A172 (cell line): ENCODE measurements at regions not wholly inside any gene's neighbourhood (a gene's known extent, or its start where the extent isn't known, plus 50 kb on each side); places are given as distances from the start of the nearest gene placed in this dataset.
A peak's percentile ranks its signal among the peaks of the same experiment; 100 is the strongest.
"Not testable (repeated sequence)": the region's sequence is repeated elsewhere in the genome, so short reads cannot be mapped to it uniquely, and the experiment has no call there.

ENCODE experiments used
- DNase-seq: peaks from one replicate; pipeline ENCODE4 v3.0.0-alpha.2; 2015; ENCODE audit warnings: low spot score

DNA sequence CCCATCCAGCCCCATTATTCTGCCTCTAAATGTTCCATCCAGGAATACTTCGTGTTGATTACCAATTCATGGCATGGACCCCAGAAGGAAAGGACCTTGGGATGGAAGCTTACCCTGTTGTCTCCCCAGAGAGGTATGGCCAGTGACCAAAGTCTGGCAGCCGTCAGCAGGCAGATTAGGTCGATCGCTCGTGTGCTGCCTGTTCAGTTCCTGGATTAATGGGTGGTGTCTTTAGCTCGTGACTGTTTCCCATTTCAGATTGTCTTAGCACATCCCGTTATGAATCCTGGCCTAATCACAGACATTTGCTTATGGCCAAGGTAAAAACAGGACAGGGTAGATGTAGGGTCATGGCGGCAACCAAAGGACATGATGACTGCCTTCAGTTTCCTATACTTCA, 122.9 kb upstream of the NTF3 start:
- no peak for DNase-seq

DNA sequence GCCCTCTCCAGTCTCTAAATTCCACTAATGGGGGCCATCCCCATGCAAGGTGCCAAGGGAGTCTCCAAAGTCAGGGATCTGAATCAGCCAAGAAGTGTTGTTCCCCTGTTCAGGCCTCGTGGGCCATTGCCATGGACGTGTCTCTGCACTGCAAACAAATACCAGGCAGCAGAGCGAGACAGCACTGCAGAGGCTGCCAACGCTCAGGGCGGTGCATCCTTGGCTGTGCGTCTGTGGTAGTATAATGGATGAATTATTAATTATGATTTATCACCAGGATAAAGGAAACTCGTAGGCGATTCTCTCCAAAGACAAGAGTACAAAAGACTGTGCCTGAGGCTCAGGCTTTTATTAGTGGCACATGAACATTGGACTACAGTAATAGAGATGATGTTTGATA, 122.3 kb upstream of the NTF3 start:
- no peak for DNase-seq

DNA sequence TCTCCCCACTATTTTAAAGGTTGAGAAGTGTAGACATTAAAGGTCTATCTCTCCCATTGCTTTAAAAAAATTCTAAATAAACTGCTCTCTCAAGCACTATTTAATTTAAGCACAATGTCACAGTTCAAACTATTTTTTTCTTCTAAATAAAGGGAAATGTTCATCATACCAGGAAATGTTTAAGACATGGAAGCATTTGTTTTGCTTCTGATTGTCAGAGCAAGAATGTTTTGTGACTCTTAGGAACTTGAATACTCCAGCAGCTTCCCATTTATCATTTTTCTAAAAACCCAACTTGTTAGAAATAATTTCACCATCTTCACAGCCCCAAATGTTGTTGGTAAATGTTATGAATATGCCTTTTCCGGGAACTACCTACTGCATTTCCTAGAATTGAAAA, 121.8 kb upstream of the NTF3 start:
- no peak for DNase-seq

DNA sequence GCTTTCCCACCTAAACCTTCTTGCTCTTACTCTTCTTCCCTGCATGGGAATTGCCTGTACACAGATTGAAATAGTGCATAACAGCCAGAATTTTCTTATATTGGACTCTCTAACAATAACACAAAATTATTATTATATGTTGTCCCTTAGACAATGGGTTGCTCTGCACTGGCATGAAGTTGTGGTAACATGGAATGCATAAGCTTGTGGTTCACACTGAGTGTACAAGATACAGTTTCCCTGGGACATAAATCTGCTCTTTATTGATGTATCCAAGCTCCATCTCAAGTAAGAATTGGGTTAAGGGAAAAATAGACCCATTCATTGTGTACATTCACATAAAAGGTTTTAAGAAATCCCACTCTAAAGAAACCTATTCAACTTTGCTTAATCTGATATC, 114.4 kb upstream of the NTF3 start:
- no peak for DNase-seq

DNA sequence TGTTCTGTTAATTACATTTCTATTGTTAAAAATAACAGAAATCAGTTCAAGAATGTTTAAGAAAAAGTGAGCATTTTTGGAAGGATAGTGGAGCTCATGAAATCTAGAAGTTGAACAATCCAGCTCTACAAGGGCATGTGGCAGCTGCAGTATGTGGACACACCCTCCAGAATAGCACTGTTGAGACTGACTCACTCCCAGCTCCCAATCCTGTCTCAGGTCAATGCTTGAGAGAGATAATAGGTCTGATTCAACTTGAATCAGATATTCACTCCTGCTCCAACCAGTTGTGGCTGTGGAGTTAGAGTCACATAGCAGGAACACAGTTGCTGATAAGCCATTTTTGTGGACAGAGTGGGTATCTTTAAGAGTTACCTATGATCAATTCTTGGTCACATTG, 113.0 kb upstream of the NTF3 start:
- DNase-seq = peak; percentile 80

DNA sequence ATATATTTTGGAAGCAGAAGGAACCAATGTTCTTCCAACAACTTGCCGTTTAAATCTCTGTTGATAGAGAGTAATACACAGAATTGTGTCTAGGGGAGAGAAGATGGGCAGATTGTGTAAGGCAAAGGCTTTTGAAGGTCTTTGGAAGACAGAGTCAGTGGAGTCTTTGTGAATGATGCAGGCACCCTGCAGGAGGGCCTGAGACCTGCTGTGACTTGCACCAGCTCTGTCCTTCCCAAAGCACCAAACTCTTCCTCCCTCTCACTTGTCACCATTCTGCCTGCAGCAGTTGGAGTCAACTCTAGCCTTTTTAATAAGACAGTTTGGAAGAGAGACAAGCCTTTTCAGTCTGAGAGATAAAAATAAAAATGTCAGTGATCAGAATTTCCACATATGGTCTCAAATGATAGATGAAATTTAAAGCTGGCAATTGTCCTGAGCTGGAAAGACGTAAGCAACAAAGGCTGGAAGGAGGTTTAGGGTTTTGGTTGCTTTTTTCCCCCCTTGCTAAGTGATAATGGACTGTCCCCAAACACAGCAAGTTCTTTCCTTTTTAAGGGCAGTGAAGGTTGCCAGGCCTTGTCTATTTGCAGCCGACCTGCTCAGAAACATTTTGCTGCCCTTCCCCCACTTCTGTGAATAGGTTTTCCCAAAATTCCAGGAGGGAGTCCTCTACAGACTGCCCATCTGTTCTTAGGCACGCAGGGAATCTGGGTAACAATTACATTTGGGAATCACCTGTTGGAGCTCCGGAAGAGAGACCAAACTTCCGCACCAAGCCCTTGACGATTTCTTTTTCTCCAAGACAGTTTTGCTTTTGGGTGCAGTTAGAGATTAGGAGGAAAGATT, 103.0 kb upstream of the NTF3 start:
- no peak for DNase-seq

DNA sequence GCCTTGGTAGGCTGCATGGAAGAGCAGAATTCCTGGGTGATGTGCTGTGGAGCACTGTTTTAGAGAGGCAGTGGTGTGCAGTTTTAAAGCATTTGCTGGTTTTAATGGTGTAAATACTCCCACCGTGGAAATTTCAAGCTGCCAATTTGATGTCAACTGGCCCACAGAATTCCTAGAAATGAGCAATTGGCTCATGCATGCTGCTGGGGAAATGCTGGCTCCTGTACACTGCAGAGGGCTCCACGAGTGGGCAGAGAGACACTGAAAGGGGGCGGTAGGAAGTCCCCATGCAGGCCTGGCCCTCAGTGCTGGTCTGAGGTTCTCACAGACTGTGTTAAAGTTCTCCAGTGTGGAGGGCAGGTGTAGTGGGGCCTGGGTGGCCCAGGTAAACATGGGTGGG, 99.4 kb upstream of the NTF3 start:
- no peak for DNase-seq

DNA sequence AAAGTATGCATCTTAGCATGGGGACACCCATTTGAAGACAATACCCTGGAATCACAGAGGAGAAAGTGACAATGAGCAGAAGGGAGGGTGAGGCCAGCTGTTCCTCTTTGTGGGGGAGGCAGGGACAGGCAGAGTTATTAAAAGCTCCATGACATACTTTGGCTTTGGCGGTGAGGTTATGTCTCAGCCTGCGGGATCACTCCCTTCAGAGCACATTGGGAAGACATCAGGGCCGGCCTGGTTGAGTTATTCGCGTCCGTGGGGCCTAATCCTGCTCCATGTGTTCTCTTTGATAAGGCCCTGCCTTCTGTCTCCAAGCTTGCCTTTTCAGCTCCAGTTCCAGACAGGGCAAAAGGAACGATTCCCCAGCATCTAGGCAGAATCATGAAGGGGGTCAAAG, 98.8 kb upstream of the NTF3 start:
- no peak for DNase-seq

DNA sequence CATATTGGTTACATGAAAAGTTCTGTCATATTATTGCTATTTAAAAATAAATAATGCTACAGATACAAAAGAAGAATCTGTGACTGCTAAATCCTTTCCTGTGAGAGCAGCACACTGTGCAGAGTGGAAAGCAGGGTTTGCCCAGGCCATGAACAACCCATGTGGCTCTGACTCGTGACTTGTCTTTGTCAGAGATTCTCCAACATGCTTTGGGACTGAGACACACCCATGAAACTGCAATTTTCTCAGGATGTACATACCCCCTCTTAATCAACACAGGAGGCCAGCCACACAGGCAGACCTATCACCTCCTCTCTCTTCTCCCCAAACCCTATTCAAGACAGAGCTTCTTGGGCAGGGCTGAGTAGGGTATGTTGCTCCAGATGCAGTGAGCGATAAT, 96.8 kb upstream of the NTF3 start:
- DNase-seq = peak; percentile 16

DNA sequence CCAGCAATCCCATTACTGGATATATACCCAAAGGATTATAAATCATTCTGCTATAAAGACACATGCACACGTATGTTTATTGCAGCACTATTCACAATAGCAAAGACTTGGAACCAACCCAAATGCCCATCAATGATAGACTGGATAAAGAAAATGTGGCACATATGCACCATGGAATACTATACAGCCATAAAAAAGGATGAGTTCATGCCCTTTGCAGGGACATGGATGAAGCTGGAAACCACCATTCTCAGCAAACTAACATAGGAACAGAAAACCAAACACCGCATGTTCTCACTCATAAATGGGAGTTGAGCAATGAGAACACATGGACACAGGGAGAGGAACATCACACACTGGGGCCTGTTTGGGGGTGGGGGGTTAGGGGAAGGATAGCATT, 90.8 kb upstream of the NTF3 start:
- not testable (repeated sequence) for DNase-seq

DNA sequence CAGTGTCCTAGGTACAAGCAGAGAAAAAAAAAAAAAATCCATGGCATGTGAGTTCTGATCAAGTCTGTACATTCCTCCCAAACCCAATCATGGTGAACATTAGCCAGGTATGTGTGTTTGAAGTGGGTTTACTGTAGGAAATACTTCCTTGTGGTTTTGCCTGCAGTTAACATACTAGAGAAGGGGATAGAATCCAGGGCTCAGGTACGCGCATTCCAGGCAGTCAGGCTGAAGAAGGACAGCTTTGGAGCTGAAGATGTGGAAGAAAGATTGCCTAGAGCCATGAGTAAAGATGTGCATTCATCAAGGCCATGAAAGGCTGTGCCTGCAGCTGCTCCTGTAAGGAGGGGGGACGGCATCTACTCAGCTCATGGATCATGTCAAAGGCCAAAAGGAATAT, 88.2 kb upstream of the NTF3 start:
- DNase-seq = no peak

DNA sequence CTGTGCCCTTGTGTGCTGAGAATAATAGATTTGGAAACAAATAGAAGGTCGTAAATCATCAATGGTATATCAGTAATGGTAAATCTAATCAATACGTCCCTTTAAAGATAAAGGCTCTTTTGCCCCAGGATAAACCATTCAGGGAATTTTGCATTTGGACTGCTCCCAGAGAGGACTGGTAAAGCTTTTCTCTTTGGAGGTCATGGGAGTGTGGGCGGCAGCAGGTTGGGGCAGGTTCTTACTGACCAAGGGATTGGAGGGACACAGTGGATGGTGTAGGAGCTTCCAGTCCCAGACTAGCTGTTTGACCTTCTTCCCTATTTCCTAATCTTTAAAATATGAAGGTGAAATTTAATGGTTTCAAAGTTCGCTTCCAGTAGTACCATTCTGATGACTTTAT, 87.8 kb upstream of the NTF3 start:
- no peak for DNase-seq

DNA sequence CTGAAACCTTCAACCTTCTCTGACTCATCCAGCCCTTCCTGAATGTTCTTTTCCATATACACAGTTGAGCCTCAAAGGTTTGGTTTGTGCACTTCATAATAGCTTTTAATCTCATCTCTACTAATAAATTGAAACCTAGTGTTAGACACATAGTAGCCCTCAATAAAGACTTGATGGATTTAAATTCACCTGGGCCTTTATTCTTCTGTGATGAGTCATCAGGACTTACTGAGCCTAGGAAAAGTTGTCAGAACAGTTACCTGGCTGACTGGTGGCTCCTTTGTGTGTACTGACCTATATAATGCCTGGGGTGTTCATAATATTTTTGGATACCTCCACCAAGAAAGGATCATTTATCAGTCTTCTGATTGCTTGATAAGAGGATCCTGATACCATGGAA, 86.4 kb upstream of the NTF3 start:
- DNase-seq = no peak

DNA sequence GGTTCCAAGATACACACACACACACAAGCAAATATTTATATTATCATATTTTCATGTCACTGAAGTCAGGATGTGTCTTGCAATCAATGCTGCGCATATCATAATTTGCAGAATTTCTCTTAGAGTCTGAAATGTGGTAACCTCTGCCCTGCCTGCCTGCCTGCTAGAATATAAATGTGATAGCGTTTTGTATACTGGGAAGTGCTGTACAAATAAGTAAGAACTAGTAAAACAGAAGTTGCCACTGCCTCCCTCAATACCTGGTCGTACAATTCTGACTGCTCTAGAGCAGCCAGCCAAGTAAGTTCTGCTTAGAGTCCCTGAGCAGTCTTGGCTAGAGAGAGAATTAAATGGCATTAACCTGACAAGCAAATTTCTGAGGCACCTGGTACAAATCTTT, 83.9 kb upstream of the NTF3 start:
- no peak for DNase-seq

DNA sequence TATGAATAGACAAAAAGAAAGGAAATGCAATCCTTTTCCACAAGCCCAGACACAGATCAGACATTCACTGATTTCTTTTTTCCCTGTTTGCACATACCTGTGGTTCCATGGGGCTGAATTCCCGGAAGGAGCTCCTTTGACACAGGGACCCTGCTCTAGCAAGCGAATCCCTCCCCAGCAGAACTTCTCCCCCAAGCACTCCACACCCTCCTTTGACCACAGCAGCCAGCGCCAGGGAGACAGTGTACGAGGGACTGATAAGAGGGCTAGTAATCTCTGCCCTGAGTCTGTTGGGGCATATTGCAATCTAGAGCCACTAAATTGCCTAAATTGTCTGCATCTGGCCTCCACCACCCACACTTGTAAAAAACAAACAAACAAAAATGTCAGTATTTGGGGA, 83.4 kb upstream of the NTF3 start:
- no peak for DNase-seq

DNA sequence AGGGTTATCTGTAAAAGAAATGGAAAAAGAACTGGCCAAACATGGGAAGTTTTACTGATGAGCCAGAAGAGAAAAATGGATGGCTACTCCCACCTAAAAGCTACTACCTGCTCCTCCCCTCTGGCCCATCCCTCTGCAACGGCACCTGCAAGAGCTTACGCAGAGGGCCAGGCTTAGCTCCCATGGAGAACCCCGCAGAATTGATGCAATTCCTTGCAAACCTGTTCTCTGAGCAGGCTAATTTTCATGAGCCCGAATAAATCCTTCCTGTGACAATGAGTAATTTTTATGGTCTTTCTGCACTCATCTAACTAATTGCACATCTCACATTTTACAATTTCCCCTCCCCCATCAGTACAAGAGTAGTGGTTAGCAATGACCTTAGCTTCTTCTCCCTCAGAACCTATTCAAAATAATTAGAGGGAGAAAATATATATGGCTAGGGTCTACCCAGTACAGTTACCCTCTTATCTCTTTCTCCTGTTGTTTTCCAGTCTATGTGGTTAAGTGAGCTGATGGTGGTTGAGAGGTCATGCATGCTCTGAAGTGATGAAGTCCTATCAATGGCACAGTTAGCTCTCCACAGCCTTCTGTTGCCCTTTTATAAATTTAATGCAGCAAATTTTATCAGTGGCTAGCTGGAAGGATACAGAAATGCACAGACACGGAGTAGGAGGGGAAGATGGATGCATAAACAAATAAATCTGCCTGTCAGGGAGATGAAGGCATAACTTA, 67.7 kb upstream of the NTF3 start:
- DNase-seq = no peak

DNA sequence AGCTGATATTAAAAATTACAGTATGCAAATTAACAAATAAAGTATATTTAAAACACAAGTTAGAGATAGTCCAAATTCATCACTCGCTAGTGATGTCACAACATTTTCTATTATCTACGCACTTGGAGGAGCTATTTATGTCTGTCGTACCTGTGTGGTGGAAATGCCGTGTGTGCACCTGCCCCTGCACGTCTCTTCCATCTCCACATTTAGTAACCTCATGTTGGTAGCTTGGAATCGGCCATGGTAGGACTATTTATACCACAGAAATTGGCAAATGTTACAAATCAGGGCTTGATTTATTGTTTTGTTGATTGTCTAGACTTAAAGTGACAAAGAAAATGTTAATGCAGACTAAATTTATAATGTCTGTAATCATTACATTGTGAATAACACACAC, 62.6 kb upstream of the NTF3 start:
- no peak for DNase-seq

DNA sequence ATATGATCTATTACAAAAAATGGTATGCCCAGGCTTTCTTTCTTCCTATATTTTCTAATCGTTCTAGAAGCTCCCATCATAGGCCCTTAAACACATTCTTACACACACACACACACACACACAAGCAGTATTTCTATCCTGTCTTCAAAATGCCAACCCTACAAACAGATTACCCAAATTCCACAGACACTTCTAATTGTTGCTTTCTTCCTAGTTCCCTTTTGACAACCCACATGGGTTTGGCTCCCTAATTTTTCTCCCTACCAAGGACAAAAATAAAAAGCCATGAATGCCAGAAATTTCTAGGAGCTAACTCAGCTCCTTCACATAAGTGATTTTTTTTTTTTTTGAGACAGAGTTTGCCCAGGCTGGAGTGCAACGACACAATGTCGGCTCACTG, 60.3 kb upstream of the NTF3 start:
- no peak for DNase-seq

DNA sequence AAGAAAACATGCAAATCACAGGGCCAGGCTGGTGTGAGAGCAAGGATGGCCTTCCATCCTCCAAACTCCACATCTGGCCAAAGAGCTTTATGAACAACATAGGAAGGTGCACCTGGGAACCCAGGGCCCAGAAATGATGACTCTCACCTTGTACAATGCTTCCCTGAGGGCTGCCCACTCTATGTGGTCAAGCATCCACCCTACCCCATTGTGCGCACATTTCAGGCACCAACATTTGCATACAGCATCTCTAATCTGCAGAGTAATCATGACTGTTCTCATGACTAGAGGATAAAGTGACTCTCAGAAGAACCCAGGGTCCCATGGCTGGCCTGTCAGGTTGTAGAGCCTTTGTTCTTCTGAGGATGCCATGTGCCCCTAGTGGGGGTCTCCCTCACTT, 57.2 kb upstream of the NTF3 start:
- no peak for DNase-seq

DNA sequence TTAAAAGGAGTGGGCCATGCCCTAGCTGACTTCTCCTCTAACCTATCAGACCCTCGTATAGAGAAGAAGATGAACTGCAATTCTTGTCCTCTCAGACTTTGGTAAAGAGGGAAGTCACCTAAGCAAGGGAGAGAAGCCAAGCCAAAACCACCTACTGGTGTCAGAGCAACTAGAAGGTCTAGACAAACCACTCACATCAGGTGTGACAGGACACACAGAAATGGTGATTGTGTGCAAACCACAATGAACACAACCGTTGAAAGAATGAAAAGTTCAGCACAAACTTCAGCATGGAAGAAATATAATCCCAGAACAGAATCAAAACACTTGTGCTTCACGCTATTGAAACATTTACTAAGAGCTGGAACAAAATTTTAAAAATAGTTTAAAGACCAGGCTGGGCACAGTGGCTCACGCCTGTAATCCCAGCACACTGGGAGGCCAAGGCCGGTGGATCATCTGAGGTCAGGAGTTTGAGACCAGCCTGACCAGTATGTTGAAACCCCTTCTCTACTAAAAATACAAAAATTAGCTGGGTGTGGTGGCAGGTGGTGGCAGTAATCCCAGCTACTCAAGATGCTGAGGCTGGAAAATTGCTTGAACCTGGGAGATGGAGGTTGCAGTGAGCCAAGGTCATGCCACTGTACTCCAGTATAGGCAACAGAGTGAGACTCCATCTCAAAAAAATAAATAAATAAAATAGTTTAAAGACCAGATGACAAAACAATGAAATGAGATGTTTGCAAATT, 56.2 kb upstream of the NTF3 start:
- DNase-seq = no peak

DNA sequence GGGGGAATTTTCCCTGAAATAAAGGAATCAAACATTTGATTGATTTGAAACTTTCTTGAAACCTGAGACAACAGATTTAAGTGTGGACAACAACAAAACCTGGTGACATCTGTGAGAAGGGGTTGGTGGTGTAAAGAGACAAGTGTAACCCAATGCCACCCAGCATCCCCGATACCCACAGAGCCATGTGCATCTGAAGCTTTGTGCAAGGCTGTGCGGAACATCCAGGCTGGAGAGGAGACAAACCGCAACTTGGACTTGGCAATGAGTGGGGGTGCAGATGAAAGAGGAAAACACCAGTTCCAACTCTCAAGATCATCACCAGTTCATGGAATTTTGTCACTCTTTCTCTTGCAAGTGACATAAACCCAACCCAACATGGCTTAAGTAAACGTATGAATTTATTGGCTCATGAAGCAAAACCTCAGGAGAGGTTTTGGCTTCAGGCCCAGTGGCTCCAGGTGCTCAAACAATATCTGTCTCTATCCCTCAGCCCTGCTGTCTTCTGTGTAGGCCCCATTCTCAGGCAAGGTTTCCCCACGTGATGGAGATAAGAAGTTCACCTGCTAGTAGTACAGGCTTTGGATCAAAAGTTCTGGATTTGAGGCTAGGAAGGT, 55.2 kb upstream of the NTF3 start:
- DNase-seq = peak; percentile 24

DNA sequence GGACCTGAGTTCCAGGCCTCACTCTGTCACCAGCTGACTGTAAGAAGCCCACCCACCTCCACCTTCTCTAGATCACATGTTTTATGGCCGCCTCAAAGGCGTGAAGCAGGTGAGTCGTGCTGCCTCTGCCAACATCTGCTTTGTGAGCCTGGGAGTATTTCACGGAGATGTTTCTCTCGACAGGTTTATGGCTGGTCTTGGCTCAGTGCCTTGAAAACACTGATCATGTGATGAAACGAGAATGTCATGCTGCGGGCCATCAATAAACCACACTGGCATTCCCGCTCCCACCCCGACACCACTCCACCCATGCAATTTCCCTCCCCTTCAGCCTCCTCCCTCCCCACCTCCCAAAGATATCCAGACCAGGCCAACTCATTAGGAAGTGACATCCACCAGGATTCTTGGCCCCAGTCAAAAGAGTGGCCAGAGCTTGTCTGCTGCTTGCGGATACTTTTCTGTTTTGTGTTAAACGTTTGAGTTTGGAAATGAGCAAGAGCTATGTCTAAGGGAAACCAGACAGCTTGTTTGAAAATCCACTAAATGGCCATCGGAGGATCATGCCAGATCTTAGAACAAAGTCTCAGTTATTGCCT, 53.8 kb upstream of the NTF3 start:
- DNase-seq = peak; percentile 72
